ENCODE measurements at regions not wholly inside any gene's neighbourhood (a gene's known extent, or its start where the extent isn't known, plus 50 kb on each side); places are given as distances from the start of the nearest gene placed in this dataset.

DNA sequence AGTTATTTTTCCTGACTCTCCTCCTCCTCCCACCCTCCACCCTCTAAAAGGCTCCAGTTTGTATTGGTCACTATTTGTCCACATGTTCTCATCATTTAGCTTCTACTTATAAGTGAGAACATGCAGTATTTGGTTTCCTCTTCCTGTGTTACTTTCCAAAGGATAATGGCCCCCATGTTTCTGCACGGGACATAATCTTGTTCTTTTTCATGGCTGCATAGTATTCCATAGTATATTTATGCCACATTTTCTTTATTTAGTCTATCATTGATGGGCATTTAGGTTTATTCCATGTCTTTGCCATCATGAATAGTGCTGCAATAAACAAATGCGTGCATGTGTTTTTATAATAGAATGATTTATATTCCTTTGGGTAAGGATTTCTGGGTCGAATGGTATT is 167.3 kb upstream of the GRID2 start:
- 48% methylated on average over 3 of the region's 3 CpGs for WGBS (ENCODE audit: low lambda C conversion rate)
- POLR2A ChIA-PET: no interaction called here

DNA sequence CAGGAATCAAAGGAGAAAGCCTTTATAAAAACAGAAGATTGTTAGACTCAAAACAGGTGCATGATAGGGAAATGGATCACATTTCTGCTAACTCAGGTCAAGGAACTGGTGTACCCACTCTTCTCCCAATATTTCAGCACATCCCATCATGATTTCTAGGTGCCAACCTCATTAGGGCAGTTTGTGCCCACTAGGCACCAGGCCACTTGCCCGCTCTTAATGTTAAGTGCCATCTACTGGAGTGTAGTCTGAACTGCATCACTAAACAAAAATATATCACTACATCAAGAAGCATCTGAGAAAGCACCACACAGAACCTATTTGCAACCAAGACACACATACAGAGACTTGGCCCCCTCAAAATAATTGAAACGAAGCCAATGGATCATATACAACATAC is 140.4 kb upstream of the GRID2 start:
- H3K9ac ChIP-seq: no peak overlapping the region
- no peak overlapping the region for H2AFZ ChIP-seq (ENCODE audit: low read depth)
- H3K27me3 ChIP-seq (ENCODE audit: insufficient read depth): no peaks in the 10 kb centered on the region
- no peaks in the 10 kb centered on the region for H3K79me2 ChIP-seq (ENCODE audit: insufficient read depth)
- no peaks in the 10 kb centered on the region for H3K4me1 ChIP-seq (ENCODE audit: control insufficient read depth in 1 of 2, insufficient read depth in 2 of 2, low read depth in 1 of 2, low read length in 1 of 2)
- no peaks in the 10 kb centered on the region for H3K9me3 ChIP-seq
- 33% methylated on average over 2 of the region's 2 CpGs for WGBS (ENCODE audit: low lambda C conversion rate)
- H3F3A ChIP-seq (replicated peaks; ENCODE audit: insufficient read depth): no peaks in the 10 kb centered on the region
- H3K36me3 ChIP-seq (replicated peaks in 1 of 2; ENCODE audit: control insufficient read depth in 1 of 2, insufficient read depth in 2 of 2, low read length in 1 of 2): no peaks in the 10 kb centered on the region
- CTCF ChIA-PET: interaction anchor here (0.6 kb wide), 1 partner anchor 89 kb away, joined by 3 read pairs; no protein-coding TSS in a partner anchor
- no peak overlapping the region for H3K4me3 ChIP-seq (ENCODE audit: low read depth in 2 of 2, low read length in 1 of 2)
- H3K27ac ChIP-seq (ENCODE audit: low read depth in 2 of 2, low read length in 1 of 2): no peak overlapping the region
- POLR2A ChIA-PET: no interaction called here
- H3K4me2 ChIP-seq: no peak overlapping the region
- no peaks in the 10 kb centered on the region for H4K20me1 ChIP-seq (ENCODE audit: insufficient read depth)
- DNase-seq: no peak
- no peaks in the 10 kb centered on the region for H3K9me2 ChIP-seq
- no peak for TF ChIP-seq CHD2 (IDR thresholded peaks at IDR 0.05; ENCODE audit: low read length, partially characterized antibody)
- no peak for TF ChIP-seq ELF1 (IDR thresholded peaks at IDR 0.05)
- peak; percentile 39; the same call in 1 of the 2 replicates for TF ChIP-seq RAD21 (IDR thresholded peaks at IDR 0.05; ENCODE audit: low read length)
- TF ChIP-seq NFIC (IDR thresholded peaks at IDR 0.05; ENCODE audit: borderline replicate concordance): no peak
- TF ChIP-seq, protein P1, sequence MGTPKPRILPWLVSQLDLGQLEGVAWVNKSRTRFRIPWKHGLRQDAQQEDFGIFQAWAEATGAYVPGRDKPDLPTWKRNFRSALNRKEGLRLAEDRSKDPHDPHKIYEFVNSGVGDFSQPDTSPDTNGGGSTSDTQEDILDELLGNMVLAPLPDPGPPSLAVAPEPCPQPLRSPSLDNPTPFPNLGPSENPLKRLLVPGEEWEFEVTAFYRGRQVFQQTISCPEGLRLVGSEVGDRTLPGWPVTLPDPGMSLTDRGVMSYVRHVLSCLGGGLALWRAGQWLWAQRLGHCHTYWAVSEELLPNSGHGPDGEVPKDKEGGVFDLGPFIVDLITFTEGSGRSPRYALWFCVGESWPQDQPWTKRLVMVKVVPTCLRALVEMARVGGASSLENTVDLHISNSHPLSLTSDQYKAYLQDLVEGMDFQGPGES (IDR thresholded peaks at IDR 0.05; ENCODE audit: low read depth, low read length): no peak
- TF ChIP-seq SMC3 (IDR thresholded peaks at IDR 0.05; ENCODE audit: low read depth, low read length): peak; percentile 13; the same call in 1 of the 2 replicates
- TF ChIP-seq, protein P2, sequence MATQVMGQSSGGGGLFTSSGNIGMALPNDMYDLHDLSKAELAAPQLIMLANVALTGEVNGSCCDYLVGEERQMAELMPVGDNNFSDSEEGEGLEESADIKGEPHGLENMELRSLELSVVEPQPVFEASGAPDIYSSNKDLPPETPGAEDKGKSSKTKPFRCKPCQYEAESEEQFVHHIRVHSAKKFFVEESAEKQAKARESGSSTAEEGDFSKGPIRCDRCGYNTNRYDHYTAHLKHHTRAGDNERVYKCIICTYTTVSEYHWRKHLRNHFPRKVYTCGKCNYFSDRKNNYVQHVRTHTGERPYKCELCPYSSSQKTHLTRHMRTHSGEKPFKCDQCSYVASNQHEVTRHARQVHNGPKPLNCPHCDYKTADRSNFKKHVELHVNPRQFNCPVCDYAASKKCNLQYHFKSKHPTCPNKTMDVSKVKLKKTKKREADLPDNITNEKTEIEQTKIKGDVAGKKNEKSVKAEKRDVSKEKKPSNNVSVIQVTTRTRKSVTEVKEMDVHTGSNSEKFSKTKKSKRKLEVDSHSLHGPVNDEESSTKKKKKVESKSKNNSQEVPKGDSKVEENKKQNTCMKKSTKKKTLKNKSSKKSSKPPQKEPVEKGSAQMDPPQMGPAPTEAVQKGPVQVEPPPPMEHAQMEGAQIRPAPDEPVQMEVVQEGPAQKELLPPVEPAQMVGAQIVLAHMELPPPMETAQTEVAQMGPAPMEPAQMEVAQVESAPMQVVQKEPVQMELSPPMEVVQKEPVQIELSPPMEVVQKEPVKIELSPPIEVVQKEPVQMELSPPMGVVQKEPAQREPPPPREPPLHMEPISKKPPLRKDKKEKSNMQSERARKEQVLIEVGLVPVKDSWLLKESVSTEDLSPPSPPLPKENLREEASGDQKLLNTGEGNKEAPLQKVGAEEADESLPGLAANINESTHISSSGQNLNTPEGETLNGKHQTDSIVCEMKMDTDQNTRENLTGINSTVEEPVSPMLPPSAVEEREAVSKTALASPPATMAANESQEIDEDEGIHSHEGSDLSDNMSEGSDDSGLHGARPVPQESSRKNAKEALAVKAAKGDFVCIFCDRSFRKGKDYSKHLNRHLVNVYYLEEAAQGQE (IDR thresholded peaks at IDR 0.05; ENCODE audit: low read depth, low read length): no peak
- no peak for TF ChIP-seq RCOR1 (IDR thresholded peaks at IDR 0.05; ENCODE audit: low read length)

More for the DNA sequence above, 167.3 kb upstream of the GRID2 start:
- no peak for DNase-seq
- no peaks in the 10 kb centered on the region for H3F3A ChIP-seq (replicated peaks; ENCODE audit: insufficient read depth)
- no peak overlapping the region for H3K4me2 ChIP-seq
- CTCF ChIA-PET: no interaction called here
- no peak overlapping the region for H3K27ac ChIP-seq (ENCODE audit: low read depth in 2 of 2, low read length in 1 of 2)
- no peaks in the 10 kb centered on the region for H3K79me2 ChIP-seq (ENCODE audit: insufficient read depth)
- no peaks in the 10 kb centered on the region for H3K27me3 ChIP-seq (ENCODE audit: insufficient read depth)
- no peaks in the 10 kb centered on the region for H3K4me1 ChIP-seq (ENCODE audit: control insufficient read depth in 1 of 2, insufficient read depth in 2 of 2, low read depth in 1 of 2, low read length in 1 of 2)
- H3K4me3 ChIP-seq (ENCODE audit: low read depth in 2 of 2, low read length in 1 of 2): no peak overlapping the region
- no peak overlapping the region for H3K9ac ChIP-seq
- no peak overlapping the region for H2AFZ ChIP-seq (ENCODE audit: low read depth)
- no peaks in the 10 kb centered on the region for H3K9me3 ChIP-seq
- TF ChIP-seq EZH2phosphoT487 (IDR thresholded peaks at IDR 0.05; ENCODE audit: borderline replicate concordance, low read depth) (no peak), FOXJ3 (CRISPR knock-in tag; IDR thresholded peaks at IDR 0.05) (no peak), USF1 (IDR thresholded peaks at IDR 0.05; ENCODE audit: borderline replicate concordance, low read depth) (no peak), JUND (IDR thresholded peaks at IDR 0.05) (no peak), TAF1 (IDR thresholded peaks at IDR 0.05; ENCODE audit: borderline replicate concordance, low read depth, low read length) (no peak), SIN3A (IDR thresholded peaks at IDR 0.05; ENCODE audit: borderline replicate concordance, low read depth, low read length) (no peak), FOSL2 (IDR thresholded peaks at IDR 0.05; ENCODE audit: borderline replicate concordance, low read depth) (no peak), TCF12 (IDR thresholded peaks at IDR 0.05) (no peak), RFX5 (IDR thresholded peaks at IDR 0.05; ENCODE audit: low read length) (no peak), NRF1 (IDR thresholded peaks at IDR 0.05; ENCODE audit: low read depth, low read length) (no peak), FOXM1 (IDR thresholded peaks at IDR 0.05; ENCODE audit: low read depth) (no peak), NFIC (IDR thresholded peaks at IDR 0.05; ENCODE audit: borderline replicate concordance) (no peak), POLR2AphosphoS5 (IDR thresholded peaks at IDR 0.05; ENCODE audit: low read depth, low read length) (no peak), MAX (IDR thresholded peaks at IDR 0.05; ENCODE audit: low read depth) (no peak), YY1 (IDR thresholded peaks at IDR 0.05; ENCODE audit: low read depth) (no peak), MEF2A (IDR thresholded peaks at IDR 0.05; ENCODE audit: borderline replicate concordance, low read depth) (no peak)
- TF ChIP-seq, protein P3, sequence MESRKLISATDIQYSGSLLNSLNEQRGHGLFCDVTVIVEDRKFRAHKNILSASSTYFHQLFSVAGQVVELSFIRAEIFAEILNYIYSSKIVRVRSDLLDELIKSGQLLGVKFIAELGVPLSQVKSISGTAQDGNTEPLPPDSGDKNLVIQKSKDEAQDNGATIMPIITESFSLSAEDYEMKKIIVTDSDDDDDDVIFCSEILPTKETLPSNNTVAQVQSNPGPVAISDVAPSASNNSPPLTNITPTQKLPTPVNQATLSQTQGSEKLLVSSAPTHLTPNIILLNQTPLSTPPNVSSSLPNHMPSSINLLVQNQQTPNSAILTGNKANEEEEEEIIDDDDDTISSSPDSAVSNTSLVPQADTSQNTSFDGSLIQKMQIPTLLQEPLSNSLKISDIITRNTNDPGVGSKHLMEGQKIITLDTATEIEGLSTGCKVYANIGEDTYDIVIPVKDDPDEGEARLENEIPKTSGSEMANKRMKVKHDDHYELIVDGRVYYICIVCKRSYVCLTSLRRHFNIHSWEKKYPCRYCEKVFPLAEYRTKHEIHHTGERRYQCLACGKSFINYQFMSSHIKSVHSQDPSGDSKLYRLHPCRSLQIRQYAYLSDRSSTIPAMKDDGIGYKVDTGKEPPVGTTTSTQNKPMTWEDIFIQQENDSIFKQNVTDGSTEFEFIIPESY (IDR thresholded peaks at IDR 0.05; ENCODE audit: borderline replicate concordance, low read depth): no peak
- H3K36me3 ChIP-seq (replicated peaks in 1 of 2; ENCODE audit: control insufficient read depth in 1 of 2, insufficient read depth in 2 of 2, low read length in 1 of 2): no peaks in the 10 kb centered on the region
- H4K20me1 ChIP-seq (ENCODE audit: insufficient read depth): no peaks in the 10 kb centered on the region
- no peaks in the 10 kb centered on the region for H3K9me2 ChIP-seq

All from SK-N-SH (cell line).